NCI-H146 treated with DMSO at 0.1 percent for 48 hours (cell line): ENCODE measurements at regions not wholly inside any gene's neighbourhood (a gene's known extent, or its start where the extent isn't known, plus 50 kb on each side); places are given as distances from the start of the nearest gene placed in this dataset.

Source experiments
- DNase-seq: peaks from one replicate; lab custom pipeline; 2025; ENCODE audit not compliant: unreplicated experiment; lab: John Stamatoyannopoulos, UW

- no peak for DNase-seq
Observed at GRCh38 chr13:93118081-93118615, 108.5 kb upstream of the GPC6 start.

GRCh38 chr13:93140912-93141311, 85.7 kb upstream of the GPC6 start:
- DNase-seq: no peak

- DNase-seq: no peak
Observed at GRCh38 chr13:93144031-93144430, 82.6 kb upstream of the GPC6 start.

- no peak for DNase-seq
Observed at GRCh38 chr13:93145199-93145598, 81.4 kb upstream of the GPC6 start.

GRCh38 chr13:93146584-93147297, 79.9 kb upstream of the GPC6 start:
- no peak for DNase-seq

- DNase-seq: no peak
Observed at GRCh38 chr13:93147298-93147645, 79.3 kb upstream of the GPC6 start.

GRCh38 chr13:93147946-93148345, 78.7 kb upstream of the GPC6 start:
- no peak for DNase-seq

- DNase-seq: no peak
Observed at GRCh38 chr13:93151277-93151676, 75.3 kb upstream of the GPC6 start.

GRCh38 chr13:93158565-93158964, 68.0 kb upstream of the GPC6 start:
- no peak for DNase-seq

- DNase-seq: no peak
Observed at GRCh38 chr13:93169980-93170379, 56.6 kb upstream of the GPC6 start.

GRCh38 chr13:93172109-93172508, 54.5 kb upstream of the GPC6 start:
- no peak for DNase-seq

GRCh38 chr13:93173654-93174053, 53.0 kb upstream of the GPC6 start:
- DNase-seq: no peak

- no peak for DNase-seq
Observed at GRCh38 chr13:93174260-93174659, 52.3 kb upstream of the GPC6 start.
